ENCODE measurements at regions not wholly inside any gene's neighbourhood (a gene's known extent, or its start where the extent isn't known, plus 50 kb on each side); places are given as distances from the start of the nearest gene placed in this dataset.

DNA sequence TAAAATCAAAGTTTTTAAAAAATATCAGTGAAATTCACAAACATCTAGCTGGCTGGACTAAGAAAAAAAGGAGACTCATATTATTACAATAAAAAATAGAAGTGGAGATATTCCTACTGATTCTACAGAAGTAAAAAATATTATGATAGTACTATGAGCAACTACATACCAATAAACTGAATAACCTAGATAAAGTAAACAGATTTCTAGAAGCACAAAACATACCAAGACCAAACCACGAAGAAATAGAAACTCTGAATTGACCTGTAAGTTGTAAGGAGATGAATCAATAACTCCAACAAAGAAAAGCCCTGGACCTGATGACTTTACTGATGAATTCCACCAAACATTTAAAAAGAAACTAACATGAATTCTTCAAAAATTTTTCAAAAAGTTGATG is 867.3 kb downstream of the PCDH18 start:
- ATAC-seq (no peak), DNase-seq (no peak)
- intact Hi-C loops (cut with DNase I; ENCODE audit: low total_unique reads) = no loop called here
- Histone ChIP-seq H3K27me3 (no peaks in the 10 kb centered on the region), H3K4me3 (no peak overlapping the region), H3K36me3 (no peaks in the 10 kb centered on the region), H3K9me3 (no peaks in the 10 kb centered on the region), H3K27ac (no peak overlapping the region), H3K4me1 (no peaks in the 10 kb centered on the region)
- TF ChIP-seq POLR2A (IDR thresholded peaks at IDR 0.05) = no peak
- TF ChIP-seq, protein P1, sequence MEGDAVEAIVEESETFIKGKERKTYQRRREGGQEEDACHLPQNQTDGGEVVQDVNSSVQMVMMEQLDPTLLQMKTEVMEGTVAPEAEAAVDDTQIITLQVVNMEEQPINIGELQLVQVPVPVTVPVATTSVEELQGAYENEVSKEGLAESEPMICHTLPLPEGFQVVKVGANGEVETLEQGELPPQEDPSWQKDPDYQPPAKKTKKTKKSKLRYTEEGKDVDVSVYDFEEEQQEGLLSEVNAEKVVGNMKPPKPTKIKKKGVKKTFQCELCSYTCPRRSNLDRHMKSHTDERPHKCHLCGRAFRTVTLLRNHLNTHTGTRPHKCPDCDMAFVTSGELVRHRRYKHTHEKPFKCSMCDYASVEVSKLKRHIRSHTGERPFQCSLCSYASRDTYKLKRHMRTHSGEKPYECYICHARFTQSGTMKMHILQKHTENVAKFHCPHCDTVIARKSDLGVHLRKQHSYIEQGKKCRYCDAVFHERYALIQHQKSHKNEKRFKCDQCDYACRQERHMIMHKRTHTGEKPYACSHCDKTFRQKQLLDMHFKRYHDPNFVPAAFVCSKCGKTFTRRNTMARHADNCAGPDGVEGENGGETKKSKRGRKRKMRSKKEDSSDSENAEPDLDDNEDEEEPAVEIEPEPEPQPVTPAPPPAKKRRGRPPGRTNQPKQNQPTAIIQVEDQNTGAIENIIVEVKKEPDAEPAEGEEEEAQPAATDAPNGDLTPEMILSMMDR (IDR thresholded peaks at IDR 0.05 in 4 of 5, conservative IDR thresholded peaks at IDR 0.05 in 1 of 5) = no peak
- in situ Hi-C loops (cut with MboI; ENCODE audit: low sequenced_read_pairs in 4 of 4) = no loop called here

- no peak overlapping the region for H3K4me3 ChIP-seq
- TF ChIP-seq, protein P1 (IDR thresholded peaks at IDR 0.05 in 4 of 5, conservative IDR thresholded peaks at IDR 0.05 in 1 of 5) = no peak
- no peak for TF ChIP-seq POLR2A (IDR thresholded peaks at IDR 0.05)
- H3K27ac ChIP-seq = no peak overlapping the region
- no peaks in the 10 kb centered on the region for H3K9me3 ChIP-seq
- no peaks in the 10 kb centered on the region for H3K27me3 ChIP-seq
- H3K36me3 ChIP-seq = no peaks in the 10 kb centered on the region
- DNase-seq = no peak
- in situ Hi-C loops (cut with MboI; ENCODE audit: low sequenced_read_pairs in 4 of 4) = no loop called here
- intact Hi-C loops (cut with DNase I; ENCODE audit: low total_unique reads) = no loop called here
- ATAC-seq = no peak
- H3K4me1 ChIP-seq = no peaks in the 10 kb centered on the region
Measured at GRCh38 chr4:136662539-136662938, 869.8 kb downstream of the PCDH18 start.

DNA sequence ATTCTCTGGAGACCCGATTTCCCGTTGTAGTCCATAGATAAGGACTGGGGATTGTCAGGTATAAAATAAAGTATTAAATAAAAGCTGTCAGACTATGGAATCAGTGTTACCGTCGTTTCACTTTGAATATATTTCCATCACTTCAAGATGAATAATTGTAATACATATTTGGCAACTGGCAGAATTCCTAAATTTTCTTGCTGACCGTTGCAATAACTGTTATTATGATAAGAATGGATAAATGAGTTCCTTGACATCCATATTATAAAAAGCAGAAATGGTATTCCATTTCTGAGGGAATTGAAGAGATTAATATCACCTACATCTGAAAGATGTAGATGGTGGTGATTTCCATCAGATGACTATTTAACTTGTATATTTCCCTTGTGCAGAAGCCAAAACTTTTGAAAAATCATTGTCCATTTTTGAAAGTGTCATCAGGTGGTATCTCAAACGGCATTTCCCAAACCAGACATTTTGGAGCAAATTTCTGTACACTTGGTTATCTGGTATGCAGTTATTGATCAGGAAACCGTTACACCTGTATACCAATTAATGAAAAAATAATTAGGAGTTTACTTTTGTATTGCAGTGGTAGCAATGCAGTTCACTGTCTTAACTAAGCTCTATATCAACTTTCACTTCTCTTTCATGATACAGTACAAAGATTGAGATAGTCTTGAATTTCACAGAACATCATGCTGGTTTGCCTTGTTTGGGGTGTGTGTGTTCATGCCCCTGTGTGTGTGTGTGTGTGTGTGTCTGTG is 878.5 kb downstream of the PCDH18 start:
- DNase-seq = no peak
- no peaks in the 10 kb centered on the region for H3K4me1 ChIP-seq
- no peak overlapping the region for H3K4me3 ChIP-seq
- no peak overlapping the region for H3K27ac ChIP-seq
- H3K9me3 ChIP-seq = no peaks in the 10 kb centered on the region
- no peaks in the 10 kb centered on the region for H3K36me3 ChIP-seq
- intact Hi-C loops (cut with DNase I; ENCODE audit: low total_unique reads) = no loop called here
- no peak for TF ChIP-seq POLR2A (IDR thresholded peaks at IDR 0.05)
- TF ChIP-seq, protein P1 (IDR thresholded peaks at IDR 0.05 in 4 of 5, conservative IDR thresholded peaks at IDR 0.05 in 1 of 5) = no peak
- in situ Hi-C loops (cut with MboI; ENCODE audit: low sequenced_read_pairs in 4 of 4) = no loop called here
- no peaks in the 10 kb centered on the region for H3K27me3 ChIP-seq
- ATAC-seq = no peak

GRCh38 chr4:136651932-136652331 is 880.4 kb downstream of the PCDH18 start:
- DNase-seq (no peak), ATAC-seq (no peak)
- in situ Hi-C loops (cut with MboI; ENCODE audit: low sequenced_read_pairs in 4 of 4) = no loop called here
- no peaks in the 10 kb centered on the region for H3K4me1 ChIP-seq
- intact Hi-C loops (cut with DNase I; ENCODE audit: low total_unique reads) = no loop called here
- no peaks in the 10 kb centered on the region for H3K9me3 ChIP-seq
- no peak overlapping the region for H3K4me3 ChIP-seq
- H3K27ac ChIP-seq = no peak overlapping the region
- H3K27me3 ChIP-seq = no peaks in the 10 kb centered on the region
- H3K36me3 ChIP-seq = no peaks in the 10 kb centered on the region
- no peak for TF ChIP-seq POLR2A (IDR thresholded peaks at IDR 0.05)
- TF ChIP-seq, protein P1 (IDR thresholded peaks at IDR 0.05 in 4 of 5, conservative IDR thresholded peaks at IDR 0.05 in 1 of 5) = no peak

- Histone ChIP-seq H3K4me3 (no peak overlapping the region), H3K27me3 (no peaks in the 10 kb centered on the region), H3K4me1 (no peaks in the 10 kb centered on the region), H3K9me3 (no peaks in the 10 kb centered on the region), H3K36me3 (no peaks in the 10 kb centered on the region), H3K27ac (no peak overlapping the region)
- TF ChIP-seq, protein P1 (IDR thresholded peaks at IDR 0.05 in 4 of 5, conservative IDR thresholded peaks at IDR 0.05 in 1 of 5) = no peak
- no peak for TF ChIP-seq POLR2A (IDR thresholded peaks at IDR 0.05)
- no peak for ATAC-seq
- no peak for DNase-seq
- intact Hi-C loops (cut with DNase I; ENCODE audit: low total_unique reads) = no loop called here
- in situ Hi-C loops (cut with MboI; ENCODE audit: low sequenced_read_pairs in 4 of 4) = no loop called here
Measured at GRCh38 chr4:136651278-136651667, 881.0 kb downstream of the PCDH18 start.
